HG03196 (cell line): ENCODE measurements at regions not wholly inside any gene's neighbourhood (a gene's known extent, or its start where the extent isn't known, plus 50 kb on each side); places are given as distances from the start of the nearest gene placed in this dataset.

Source experiments
- ATAC-seq: cut with Tn5 transposase; IDR thresholded peaks from one replicate; pipeline ENCODE4 v1.9.1; 2021; ENCODE audit not compliant: unreplicated experiment

GRCh38 chr9:82208741-82209450 lies 220.3 kb downstream of the SPATA31D1 start:
- no peak for ATAC-seq

DNA sequence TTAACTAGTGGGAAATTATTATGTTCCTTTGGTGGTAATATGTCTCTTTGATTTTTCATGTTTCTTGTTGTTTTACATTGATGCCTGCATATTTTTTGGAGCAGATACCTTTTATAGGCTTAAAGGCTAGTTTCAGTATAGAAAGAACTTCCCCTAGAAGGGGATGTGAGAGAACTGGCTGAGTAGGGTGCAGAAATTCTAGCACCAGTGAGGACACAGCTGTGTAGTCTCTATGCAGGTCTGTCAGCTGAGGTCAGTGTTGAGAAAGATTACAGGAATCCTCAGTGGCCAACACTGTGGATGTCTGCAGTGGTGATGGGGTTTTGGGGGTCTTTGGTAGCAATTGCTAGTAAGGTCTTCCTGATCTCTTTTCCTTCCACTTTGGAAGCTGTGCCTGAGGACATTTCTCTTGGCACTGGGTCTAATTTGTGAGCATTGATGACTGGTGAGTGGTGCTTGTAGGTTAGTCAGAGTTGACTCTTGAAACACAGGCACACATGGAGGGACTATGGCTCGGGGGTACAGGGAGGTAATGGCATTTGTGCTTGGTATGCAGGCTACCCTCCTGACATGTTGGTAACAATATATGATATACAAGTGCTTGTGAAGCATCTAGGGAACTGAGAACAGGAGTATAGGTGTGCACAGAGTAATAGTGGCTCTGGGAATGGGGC lies 221.4 kb downstream of the SPATA31D1 start:
- ATAC-seq, result no peak

GRCh38 chr9:82212885-82213284 lies 224.3 kb downstream of the SPATA31D1 start:
- no peak for ATAC-seq

- ATAC-seq, result no peak
Observed at GRCh38 chr9:82216435-82216834, 227.9 kb downstream of the SPATA31D1 start.

DNA sequence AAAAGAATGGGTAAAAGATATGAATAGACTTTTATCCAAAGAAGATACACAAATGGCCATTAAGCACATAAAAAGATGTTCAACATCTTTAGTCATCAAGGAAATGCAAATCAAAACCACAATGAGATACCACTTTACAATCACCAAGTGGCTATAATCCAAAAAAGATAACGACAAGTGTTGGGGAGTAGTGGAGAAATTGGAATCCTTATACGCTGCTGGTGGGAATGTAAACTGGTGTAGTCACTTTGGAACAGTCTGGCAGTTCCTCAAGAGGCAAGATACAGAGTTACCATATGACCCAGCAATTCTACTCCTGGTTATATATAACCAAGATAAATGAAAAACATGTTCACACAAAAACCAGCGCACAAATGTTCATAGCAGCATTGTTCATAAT lies 234.9 kb downstream of the SPATA31D1 start:
- ATAC-seq, result no peak

DNA sequence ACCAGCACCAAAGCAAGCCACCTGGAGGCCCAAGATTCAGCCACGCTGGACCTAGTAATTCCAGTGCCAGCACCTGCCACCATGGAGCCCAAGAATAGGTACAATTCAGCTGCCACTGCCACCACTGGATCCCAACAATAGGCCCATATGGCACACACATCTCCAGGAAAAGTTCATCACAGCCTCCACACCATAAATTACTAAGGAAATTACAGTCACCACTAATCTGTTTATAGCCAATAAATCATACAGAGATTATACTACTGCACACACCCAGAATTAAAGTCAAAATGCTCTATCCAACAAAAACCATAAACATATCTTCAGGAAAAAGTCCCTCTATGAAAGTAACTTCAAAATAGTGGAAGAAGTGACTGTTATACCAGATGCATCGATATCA lies 242.8 kb downstream of the SPATA31D1 start:
- ATAC-seq, result no peak

DNA sequence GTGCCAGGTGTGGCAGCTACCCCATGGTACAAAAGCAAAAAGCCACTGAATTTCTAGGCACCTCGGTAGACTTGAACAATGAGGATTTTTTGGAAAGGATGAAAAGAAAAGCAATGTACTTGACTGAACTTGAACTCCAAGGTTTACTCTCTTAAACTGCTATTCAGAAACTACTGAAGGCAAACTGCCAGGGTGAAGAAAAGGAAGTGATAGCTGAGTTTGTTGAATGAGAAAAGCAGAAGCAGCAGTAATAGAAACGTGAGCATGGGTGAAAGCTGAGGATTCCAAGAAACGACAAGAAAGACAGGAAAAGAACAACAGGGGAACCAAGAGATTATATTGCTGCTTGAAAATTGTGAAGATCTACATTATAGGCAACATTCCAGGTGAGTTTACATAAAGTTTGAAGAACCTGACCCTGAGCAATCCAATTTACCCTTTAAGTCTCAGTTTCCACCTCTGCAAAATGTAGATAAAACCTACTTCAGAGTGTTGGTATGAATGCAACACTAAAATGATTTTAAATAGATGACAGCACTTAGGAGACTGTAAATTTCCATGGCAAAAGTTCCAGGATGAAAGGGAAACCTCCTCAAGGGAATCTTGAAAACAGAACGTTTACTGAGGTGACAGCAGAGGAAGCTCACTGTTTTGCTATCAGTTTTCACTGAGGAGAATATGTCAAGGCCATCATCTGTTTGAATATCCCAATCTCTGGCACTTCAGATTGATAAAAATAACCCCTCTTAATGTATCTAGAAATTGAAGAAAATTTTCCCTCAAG lies 245.8 kb downstream of the SPATA31D1 start:
- ATAC-seq, result no peak

GRCh38 chr9:82242285-82242963 lies 253.9 kb downstream of the SPATA31D1 start:
- no peak for ATAC-seq

DNA sequence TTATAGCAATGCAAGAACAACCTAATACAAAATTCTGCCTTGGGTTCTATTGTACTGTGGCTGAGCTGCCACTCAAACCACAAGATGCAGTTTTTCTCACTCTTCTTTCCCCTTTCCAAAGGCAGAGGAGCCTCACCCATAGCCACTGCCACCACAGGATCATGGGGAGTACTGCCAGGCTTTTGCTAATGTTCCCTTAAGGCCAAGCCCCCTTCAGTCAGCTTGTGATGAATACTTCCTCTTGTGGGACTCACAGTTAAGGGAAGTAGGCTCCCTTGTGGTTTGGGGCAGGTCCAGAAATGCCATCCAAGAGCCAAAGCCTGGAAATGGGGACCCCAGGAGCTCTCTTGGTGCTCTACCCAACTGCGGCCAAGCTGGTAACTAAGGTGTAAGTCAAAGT lies 258.7 kb downstream of the SPATA31D1 start:
- no peak for ATAC-seq

GRCh38 chr9:82252116-82252515 lies 263.5 kb downstream of the SPATA31D1 start:
- ATAC-seq, result no peak

DNA sequence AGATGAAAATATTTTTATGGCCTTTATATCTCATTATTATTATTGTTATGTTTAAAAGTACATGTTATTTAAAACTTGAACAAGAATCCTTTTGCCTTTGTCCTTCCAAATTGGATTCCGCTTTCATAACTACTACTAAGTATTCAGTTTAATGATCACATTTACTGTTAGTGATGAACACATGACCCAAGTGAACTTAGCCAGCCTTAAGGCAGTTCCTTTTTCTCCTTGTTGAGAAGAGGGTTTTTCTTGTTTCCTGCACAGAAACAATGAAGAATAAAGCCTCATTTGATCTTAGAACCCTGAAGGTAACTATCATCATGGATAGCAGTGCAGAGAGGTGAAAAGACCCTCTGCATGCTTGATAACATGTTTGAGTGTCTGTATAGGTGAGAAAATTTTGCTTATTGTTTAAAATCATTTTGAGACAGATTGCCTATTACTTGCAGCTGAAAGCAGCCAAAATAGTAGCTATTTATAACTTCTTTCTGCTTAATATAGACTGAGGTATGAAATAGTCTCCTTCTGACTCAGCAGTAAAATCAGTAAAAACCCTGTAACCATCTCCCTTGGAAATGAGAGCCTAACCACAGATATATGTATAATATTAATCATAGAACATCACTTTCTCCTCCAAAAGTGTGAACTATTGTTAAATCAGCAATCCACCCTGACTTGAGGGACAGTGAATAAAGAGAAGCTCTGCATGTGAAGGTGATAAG lies 266.2 kb downstream of the SPATA31D1 start:
- no peak for ATAC-seq

DNA sequence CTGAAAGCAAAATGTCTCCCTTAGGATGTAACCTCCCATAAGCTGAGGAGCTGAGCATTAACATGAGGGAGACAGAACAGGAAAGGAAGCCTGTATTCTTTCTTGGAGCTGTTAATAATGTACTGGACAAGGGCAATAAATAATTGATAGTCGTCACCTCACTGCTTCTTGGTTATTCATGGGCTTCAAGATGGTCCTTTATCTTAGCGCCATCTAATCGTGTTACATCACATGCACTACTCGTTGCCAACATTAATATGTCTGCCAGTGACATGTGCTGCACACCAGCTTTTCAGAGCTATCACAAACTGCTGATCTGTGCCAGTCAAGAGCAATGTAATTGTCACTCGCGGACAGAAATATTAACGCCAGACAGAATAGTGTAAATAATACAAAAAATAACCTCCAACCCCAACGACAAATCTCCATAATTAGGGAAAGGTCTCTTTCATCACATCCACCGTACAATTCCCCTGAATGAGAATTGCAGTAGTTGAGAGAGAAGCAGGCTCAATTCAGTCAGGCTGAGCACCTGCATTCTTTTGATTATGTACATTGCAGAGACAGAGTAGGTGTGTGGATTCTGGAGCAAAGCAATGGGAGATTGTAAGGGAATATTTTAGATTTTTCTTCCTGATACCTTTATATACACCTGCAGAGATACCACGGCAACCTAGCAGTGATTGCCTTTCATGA lies 267.1 kb downstream of the SPATA31D1 start:
- ATAC-seq, result no peak

DNA sequence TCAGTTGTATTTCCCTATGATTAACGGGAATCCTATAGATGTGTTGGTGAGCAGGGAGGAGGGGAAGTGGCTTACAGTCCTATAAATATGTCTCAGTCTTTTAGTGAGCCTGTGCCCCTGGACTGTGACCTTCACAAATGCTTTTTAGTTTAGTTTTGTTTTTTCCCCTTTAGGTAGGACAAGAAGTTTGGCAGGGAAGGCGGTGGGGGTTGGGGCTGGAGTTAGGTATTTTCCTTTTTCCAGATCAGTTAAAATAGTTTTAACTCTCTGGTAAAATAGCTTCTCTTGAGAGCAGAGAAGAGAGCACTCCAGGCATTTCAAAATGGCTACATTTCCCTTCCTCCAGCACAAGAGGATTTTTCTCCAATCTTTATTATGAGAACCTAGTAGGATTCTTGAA lies 272.1 kb downstream of the SPATA31D1 start:
- no peak for ATAC-seq

DNA sequence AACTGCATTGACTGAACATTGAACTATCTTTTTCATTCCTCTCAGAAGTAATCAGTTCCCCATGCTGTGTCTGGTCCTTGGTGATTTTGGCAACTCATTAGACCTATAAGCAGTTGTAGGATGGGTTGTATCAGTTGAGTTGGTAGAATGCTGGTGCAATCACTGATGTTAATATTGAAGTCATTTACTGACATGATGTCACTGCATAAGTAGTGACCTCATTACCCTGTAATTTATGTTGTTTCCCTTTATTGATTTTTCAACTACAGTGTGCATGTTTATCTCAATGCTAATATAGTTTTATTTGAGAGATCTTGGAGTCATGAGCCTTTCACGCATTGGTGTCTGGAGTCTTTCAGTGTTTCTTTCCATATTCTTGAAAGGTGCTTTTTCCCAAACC lies 275.0 kb downstream of the SPATA31D1 start:
- ATAC-seq, result no peak

DNA sequence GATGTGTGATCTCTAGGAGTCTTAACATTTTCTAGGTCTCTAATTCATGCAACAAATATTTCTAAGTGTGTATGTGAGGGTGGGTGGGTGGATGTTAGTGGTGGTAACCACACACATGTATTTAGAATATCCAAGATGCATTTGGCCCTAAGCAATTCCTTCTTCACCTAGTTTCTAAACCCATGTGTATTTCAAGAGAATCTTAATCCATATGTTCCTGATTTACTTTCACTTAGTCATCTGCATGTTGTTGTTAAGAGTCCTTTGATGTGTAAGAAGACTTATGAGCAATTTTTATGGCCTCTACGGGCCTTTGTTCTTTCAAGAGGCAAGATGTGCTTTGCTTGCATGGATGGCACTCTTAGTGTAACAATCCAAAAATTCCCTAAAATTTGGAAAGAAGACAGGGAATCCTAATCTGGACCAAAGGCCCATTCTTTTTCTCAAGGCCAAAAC lies 282.6 kb downstream of the SPATA31D1 start:
- ATAC-seq, result no peak

GRCh38 chr9:82273121-82273520 lies 284.5 kb downstream of the SPATA31D1 start:
- no peak for ATAC-seq

GRCh38 chr9:82275258-82275927 lies 286.8 kb downstream of the SPATA31D1 start:
- ATAC-seq, result no peak

DNA sequence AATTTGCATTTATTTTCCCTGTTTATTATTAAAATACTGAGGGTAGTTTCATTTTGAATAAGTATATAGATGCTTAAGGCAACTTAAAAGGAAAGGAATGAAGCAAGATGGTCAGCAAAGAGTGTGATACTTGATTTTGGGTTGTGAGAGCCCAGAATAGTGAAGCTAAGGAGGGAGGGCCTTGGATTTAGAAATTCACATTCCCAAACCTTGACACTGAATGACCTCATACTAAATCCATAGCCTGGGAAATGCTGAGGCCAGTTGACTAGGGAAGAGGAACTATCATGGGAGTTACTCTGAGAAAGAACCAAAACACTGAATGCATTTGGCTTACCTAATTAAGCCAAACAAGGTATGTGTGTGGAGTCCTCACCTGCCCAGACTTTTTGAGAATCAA lies 292.5 kb downstream of the SPATA31D1 start:
- no peak for ATAC-seq

DNA sequence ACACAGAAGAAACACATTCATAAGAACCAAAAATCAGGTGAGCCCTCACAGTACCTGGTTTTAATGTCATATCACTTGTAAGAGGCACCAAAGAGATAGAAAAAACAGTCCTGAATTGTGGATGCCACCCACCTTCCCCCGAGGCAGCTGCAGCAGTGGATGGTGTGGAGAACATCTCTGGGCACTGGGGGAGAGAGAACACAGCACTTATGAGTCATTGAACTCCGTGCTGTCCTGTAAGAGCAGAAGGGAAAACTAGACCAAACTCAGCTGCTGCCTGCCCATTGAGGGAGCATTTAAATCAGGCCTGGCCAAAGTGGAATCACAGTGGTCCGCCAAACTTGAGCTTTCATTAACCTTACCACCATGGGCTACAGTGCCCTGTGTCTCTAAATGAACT lies 296.2 kb downstream of the SPATA31D1 start:
- no peak for ATAC-seq

DNA sequence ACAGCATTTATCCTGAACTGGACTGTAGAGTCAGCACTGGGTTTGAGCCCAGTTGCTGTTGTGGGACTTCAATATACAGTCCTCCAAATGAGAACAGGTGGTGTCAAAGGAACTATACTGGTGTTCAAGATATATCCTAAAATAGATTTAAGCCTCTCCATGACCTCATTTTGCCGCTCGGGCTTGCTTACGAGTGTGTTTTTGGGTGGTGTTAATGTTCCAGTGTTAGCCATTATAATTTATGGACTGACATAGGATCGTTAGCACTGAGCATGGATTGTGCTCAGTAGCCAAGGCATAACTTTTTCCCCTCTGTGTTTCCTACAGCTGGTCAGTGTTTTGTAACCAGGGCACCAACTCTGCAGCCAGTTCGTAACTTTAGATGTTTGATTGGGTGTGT lies 306.6 kb downstream of the SPATA31D1 start:
- no peak for ATAC-seq
